Dermis microvascular lymphatic vessel endothelial cell (primary cell): ENCODE measurements at regions not wholly inside any gene's neighbourhood (a gene's known extent, or its start where the extent isn't known, plus 50 kb on each side); places are given as distances from the start of the nearest gene placed in this dataset.

ENCODE experiments used
- DNase-seq, 2 donors: peaks; one replicate each; pipeline versions ENCODE4 v3.0.0 to v3.0.0-alpha.2; 2010; ENCODE audit warnings: low read depth in 2 of 2

- peak in 1 of 2 donors; percentile 10 for DNase-seq
Observed at GRCh38 chr2:160630801-160631590, 137.4 kb upstream of the RBMS1 start.

- no peak for DNase-seq
Observed at GRCh38 chr2:160632084-160632975, 138.7 kb upstream of the RBMS1 start.

GRCh38 chr2:160634436-160634835, 140.8 kb upstream of the RBMS1 start:
- no peak for DNase-seq

GRCh38 chr2:160635488-160635887, 141.9 kb upstream of the RBMS1 start:
- no peak for DNase-seq

DNA sequence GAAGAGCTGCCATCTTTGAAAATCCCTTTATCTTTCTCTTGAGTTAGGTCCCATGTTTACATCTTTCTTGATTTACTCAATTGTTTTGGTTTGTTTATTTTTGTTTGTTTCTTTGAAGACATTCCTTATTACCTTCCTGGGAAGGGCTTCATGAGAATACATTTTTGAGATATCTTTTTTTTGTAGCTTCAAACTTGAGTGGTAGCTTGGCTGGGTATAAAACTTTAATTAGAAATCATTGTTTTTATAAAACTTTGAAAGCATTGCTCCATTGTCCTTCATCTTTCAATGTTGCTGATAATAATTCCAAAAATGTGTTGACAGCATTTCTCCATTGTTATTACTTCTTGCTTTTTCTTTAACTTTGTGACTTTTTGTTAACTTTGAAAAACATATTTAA, 145.9 kb upstream of the RBMS1 start:
- no peak for DNase-seq

DNA sequence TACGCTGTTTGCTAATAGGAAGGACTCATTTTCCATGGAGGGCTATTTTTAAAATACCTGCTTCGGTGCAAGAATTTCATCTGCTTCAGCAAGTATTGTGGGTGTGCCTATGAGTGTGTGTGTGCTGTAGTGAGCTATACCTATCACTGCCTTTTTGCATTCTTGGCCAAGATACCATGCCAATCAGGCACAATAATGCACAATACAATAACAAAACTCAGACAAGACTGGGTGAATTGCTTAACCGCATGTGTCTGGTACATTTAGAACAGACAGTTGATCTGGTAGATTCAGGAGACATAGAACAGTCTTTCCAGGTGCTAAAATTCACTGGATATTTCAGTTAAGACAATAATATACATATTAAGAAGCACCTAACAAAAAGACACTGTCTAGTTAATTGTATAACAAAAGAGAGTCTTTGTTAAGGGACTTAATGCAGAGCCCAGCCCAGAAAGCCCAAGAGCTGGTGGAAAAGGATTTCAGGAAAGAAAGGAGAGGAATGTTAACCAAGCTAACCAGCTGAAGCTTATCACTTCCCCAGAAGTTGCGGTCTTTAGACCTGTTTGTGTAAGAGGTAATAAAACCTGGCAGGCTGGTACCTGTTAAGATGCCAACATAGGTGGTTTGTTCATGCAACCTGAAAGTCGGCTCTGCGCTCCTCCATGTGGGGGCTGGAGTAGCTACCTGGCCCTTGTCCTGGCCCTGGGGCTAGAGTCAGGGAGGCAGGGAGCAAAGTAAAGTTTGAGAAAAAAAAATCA, 153.3 kb upstream of the RBMS1 start:
- no peak for DNase-seq

- DNase-seq: no peak
Observed at GRCh38 chr2:160647967-160648685, 154.5 kb upstream of the RBMS1 start.

GRCh38 chr2:160649698-160650097, 156.1 kb upstream of the RBMS1 start:
- no peak for DNase-seq

DNA sequence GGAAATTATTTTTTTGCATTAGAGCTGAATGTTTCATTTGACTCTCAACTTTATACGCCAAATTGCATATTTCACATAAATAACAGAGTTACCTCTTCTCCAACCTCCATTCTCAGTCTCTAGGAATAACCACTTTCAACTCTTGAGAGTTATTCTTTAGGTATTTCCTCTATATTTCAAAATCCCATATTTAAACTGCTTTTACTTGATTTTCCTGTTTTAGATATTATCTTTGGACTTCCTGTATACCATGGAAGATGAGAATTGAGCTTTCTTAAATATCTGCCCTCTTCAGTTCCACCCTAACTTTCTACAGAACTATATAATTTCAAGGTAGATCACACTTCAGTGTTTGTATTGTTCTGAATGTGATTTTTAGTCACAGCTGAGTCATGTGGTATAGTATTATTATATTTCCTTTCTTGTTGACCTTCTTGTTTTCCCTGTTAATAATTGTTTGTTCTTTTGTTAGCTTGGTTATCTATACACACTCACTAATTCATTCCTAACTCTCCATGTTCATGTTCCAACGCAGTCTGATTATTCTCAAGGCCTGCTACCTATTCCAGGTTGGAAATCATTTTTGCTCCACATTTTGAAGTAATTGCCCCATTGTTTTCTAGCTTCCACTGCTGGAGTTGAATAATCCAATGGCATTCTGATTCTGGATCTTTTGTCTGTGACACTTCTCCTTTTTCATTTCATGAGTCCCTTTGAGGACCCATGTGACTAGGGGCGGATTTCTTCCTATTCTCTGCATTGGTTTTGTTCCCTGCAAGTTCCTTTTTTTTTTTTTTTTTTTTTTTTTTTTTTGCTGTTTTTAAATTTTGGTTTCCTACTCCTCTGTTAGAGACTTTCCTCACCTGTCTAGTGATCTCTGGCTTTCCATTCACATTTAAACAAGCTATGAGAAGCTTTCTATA, 156.8 kb upstream of the RBMS1 start:
- peak in 1 of 2 donors; percentile 18 for DNase-seq

DNA sequence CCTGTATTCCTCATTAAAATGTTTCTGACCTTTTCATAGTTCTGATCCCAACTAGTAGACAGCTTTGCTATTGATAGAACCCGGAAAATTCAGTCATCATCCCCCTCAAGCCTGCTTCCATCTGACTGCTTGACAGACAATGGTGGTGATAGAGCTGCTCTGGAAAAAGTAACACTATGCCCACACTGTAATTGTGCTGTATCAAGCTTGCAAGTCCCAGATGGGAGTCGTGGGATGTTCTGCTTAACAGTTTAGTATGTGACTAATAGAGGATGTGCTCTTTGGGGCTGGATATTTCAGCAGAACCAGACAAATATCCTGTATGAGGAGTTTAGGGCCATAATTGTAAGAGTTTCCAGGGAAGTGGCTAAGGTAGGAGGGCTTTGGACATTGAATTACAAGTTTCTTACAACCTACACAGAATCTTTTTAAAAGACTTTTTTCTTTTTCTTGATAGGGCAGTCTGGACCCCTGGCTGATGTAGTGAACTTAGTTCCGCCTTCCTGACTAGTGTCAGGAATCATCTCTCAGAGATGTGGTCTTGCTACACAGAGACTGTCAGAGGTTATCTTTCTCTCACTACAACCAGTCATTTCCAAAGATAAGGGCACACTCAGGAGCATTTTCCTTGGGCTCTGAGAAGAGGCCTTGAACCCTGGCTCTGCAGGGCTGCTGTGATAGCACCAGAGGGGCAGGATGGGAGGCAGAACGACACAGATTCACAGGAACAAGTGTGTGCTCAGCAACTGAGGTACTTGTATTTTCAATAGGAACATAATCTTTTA, 158.0 kb upstream of the RBMS1 start:
- peak in 1 of 2 donors; percentile 14 for DNase-seq

DNA sequence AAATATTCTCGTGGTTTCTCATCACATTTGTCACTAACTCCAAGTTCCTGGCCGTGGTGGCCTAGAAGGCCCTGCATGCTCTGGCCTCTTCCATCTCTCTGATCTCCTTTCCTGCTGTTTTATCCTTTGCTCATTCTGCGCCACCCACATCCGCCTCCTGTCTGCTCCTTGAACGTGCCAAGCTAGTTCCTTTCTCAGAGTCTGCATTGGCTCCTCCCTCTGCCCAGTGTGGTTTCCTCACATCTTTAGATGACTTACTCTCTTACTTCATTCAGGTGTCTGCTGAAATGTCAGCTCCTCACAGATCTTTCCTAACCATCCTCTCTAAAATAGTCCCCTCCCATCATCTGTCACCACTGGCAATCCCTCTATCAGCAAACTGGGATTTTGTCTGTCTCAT, 158.6 kb upstream of the RBMS1 start:
- no peak for DNase-seq

GRCh38 chr2:160657196-160657595, 163.6 kb upstream of the RBMS1 start:
- peak in 1 of 2 donors; percentile 19 for DNase-seq

DNA sequence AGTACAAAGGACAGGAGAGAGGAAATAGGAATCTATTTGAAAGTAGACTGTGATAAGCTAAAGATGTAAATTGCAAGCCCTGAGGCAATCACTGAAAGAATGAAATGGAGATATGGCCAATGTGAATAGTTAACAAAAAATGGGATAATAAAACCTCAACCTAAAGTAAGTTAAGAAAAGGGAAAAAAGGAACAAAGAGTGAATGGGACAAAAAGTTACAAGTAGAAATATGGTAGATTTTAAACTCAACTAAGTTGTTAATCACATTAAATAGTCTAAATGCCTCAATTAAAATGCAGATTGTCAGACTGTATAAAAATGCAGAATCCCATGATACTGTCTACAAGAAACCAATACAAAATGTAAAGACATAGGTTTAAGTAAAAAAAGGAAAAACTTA, 165.2 kb upstream of the RBMS1 start:
- DNase-seq: no peak

DNA sequence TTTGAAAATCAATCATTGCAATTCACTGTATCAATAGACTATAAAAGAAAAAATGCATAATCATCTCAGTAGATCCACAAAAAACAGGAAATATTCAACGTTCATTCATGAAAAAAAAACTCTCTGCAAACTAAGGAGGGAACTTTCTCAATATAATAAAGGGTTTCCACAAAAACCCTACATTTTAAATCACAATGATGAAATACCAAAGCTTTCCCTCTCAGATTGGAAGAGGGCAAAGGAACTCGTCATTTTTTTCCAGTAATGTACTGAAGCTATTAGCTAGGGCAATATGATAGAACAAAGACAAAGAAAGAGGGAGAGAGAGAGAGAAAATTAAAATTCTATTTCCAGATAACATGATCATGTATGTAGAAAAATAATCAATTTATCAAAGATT, 167.1 kb upstream of the RBMS1 start:
- DNase-seq: no peak

DNA sequence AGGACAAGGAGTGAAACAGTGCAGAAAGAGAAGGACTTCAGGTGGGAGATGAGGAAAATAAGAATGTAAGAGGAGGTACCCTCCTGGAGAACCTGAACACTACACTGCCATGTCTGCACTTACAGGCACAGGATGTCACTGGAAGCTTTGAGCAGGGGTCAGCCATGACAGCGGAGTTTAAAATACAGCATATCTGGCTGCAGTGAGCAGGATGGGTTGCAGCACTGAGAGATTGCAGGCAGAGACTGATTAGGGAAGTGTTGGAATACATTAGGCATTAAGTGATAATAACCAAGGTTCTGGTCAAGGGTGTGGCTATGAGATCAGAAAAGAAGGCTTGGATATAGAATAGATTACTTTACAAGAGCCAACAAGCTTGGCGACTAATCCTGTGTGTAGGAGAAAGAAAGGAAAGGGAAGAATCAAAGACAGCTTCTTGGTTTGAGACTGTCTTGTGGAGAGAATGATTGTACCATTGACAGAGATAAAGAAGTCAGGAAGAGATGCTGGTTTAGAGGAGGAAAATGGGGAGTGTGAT, 171.1 kb upstream of the RBMS1 start:
- DNase-seq: no peak

GRCh38 chr2:160666154-160667060, 172.8 kb upstream of the RBMS1 start:
- peak; percentile 99 to 100 for DNase-seq

GRCh38 chr2:160667811-160668210, 174.2 kb upstream of the RBMS1 start:
- no peak for DNase-seq

GRCh38 chr2:160670618-160671017, 177.0 kb upstream of the RBMS1 start:
- DNase-seq: no peak
